Neutrophil (primary cell): ENCODE measurements at regions not wholly inside any gene's neighbourhood (a gene's known extent, or its start where the extent isn't known, plus 50 kb on each side); places are given as distances from the start of the nearest gene placed in this dataset.

Source experiments
- H3K27ac ChIP-seq: fragments of 200-600 bp; sonication (generic); 2 replicates; pipeline ENCODE4 v1.5.1; 2016; ENCODE audit warnings: mild to moderate bottlenecking, moderate library complexity
- H3K27me3 ChIP-seq: fragments of 200-600 bp; sonication (generic); 2 replicates; pipeline ENCODE4 v1.6.0; 2016; ENCODE audit warnings: mild to moderate bottlenecking
- H3K36me3 ChIP-seq: fragments of 200-600 bp; sonication (generic); 2 replicates; pipeline ENCODE4 v1.5.1; 2017
- H3K4me1 ChIP-seq, 2 experiments: fragments of 200-600 bp in 1 of 2; sonication (generic) in 1 of 2; 1 replicate in 1 of 2; 2 replicates in 1 of 2; pipeline versions ENCODE4 v1.5.1 to v1.6.1; 2013 to 2016; ENCODE audit warnings: low read depth in 1 of 2, low read length in 1 of 2, mild to moderate bottlenecking in 1 of 2, moderate library complexity in 1 of 2; ENCODE audit not compliant: control insufficient read depth in 1 of 2, insufficient read depth in 1 of 2
- H3K4me3 ChIP-seq, 2 experiments: fragments of 200-600 bp in 1 of 2; sonication (generic) in 1 of 2; 1 replicate in 1 of 2; 2 replicates in 1 of 2; pipeline ENCODE4 v1.5.1; 2013 to 2016; ENCODE audit warnings: low read depth in 1 of 2, low read length in 1 of 2, mild to moderate bottlenecking in 1 of 2, moderate library complexity in 1 of 2
- H3K9me3 ChIP-seq: fragments of 200-600 bp; sonication (generic); 2 replicates; pipeline ENCODE4 v1.5.1; 2016
- TF ChIP-seq, protein P1 (sequence below): fragments of 200-600 bp; sonication (generic); IDR thresholded peaks from 2 replicates; pipeline ENCODE4 v1.5.1; 2016; ENCODE audit warnings: antibody characterized with exemption

DNA sequence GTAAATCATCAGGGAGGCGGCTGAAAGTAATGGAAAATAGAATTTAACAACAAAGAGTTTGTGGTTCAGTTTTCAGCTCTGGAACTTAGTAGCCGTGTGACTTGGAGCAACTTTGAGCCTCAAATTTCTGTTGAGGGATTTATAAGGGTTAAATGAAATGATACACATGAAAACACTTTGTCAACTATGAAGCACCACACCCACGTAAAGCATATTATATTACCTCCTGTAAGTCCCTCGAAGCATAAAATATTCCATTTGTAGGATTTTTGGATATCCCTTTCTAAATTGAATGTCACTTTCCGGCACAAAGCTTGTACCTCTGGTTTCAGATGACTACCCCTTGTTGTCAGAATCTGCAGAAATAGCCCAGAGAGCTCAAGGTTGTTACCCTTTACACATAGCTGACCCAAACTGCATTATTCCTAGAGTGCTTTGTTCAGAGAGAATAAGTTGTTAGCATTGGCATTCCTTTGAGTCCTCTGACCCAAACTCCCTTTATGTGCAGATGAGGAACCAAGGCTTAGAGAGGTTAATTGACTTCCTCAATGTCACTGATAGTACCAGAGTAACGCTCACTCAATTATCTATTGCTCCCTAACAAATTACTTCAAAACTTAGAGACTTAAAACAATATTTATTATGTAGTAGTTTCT is 187.9 kb upstream of the UMPS start:
- no peaks in the 10 kb centered on the region for H3K36me3 ChIP-seq
- no peaks in the 10 kb centered on the region for H3K9me3 ChIP-seq
- no peaks in the 10 kb centered on the region for H3K4me1 ChIP-seq
- peaks cover 19% of the 10 kb centered on the region for H3K27me3 ChIP-seq
- no peak overlapping the region for H3K4me3 ChIP-seq
- no peak overlapping the region for H3K27ac ChIP-seq
- TF ChIP-seq, protein P1, sequence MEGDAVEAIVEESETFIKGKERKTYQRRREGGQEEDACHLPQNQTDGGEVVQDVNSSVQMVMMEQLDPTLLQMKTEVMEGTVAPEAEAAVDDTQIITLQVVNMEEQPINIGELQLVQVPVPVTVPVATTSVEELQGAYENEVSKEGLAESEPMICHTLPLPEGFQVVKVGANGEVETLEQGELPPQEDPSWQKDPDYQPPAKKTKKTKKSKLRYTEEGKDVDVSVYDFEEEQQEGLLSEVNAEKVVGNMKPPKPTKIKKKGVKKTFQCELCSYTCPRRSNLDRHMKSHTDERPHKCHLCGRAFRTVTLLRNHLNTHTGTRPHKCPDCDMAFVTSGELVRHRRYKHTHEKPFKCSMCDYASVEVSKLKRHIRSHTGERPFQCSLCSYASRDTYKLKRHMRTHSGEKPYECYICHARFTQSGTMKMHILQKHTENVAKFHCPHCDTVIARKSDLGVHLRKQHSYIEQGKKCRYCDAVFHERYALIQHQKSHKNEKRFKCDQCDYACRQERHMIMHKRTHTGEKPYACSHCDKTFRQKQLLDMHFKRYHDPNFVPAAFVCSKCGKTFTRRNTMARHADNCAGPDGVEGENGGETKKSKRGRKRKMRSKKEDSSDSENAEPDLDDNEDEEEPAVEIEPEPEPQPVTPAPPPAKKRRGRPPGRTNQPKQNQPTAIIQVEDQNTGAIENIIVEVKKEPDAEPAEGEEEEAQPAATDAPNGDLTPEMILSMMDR: no peak

DNA sequence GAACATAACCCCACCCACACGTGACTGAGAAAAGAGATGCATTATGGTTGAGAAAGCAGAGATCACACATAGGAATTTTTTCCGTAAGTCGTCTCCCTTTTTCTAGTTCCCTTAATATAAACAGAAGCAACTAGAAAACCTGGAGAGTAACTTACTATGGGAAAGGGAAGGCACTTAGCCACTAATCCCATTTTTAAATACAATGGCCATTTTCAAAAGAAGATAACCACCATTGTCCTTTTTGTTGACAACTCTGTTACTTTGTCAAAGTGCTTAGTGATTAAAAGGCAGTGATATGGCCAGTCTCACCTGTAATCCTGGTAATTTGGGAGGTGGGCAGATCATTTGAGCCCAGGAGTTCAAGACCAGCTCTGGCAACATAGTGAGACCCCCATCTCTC is 184.4 kb upstream of the UMPS start:
- no peaks in the 10 kb centered on the region for H3K36me3 ChIP-seq
- H3K4me1 ChIP-seq: no peaks in the 10 kb centered on the region
- H3K27me3 ChIP-seq: peaks cover 10% of the 10 kb centered on the region
- no peak overlapping the region for H3K27ac ChIP-seq
- no peak overlapping the region for H3K4me3 ChIP-seq
- H3K9me3 ChIP-seq: no peaks in the 10 kb centered on the region
- TF ChIP-seq, protein P1: no peak

DNA sequence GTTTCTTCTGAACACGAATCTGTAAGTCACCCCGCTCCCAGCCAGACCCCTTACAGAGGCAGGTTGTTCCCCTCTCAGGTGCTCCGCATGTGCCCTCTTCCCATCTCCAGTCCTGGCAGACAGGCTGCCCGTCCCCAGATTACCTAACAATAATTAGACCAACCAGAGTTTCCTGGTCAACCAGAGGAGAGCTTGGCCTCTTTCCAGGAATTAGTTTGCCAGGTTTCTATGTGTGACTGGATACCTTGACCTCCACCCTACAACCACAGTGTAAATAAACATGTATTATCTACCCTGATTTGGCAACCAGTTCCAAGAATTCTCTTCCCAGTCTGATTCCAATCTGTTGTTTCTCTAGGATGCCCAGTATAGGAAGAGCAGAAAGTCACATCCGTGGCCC is 178.0 kb upstream of the UMPS start:
- Histone ChIP-seq H3K4me1 (no peaks in the 10 kb centered on the region), H3K27ac (no peak overlapping the region), H3K36me3 (no peaks in the 10 kb centered on the region), H3K4me3 (no peak overlapping the region), H3K27me3 (peaks cover 30% of the 10 kb centered on the region), H3K9me3 (no peaks in the 10 kb centered on the region)
- TF ChIP-seq, protein P1: no peak

DNA sequence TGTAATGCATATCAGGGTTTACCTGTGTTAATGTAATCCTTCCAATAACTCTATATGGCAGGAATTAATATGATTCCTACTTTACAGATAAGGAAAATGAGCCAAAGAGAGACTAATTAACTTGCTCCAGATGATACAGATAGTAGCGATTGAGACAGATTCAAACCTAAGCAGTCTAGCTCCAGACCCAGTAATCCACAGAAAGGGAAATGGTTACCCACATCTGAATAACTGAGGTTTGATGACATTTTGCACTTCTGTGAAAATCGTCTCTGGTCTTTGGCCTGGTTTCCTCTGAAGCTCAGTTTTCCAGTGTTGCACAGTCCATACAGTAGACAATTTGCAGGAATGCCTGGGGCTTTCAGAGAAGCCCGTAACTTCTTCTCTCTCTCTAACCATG is 177.1 kb upstream of the UMPS start:
- H3K4me3 ChIP-seq: no peak overlapping the region
- TF ChIP-seq, protein P1: no peak
- peaks cover 38% of the 10 kb centered on the region for H3K27me3 ChIP-seq
- H3K27ac ChIP-seq: no peak overlapping the region
- no peaks in the 10 kb centered on the region for H3K9me3 ChIP-seq
- no peaks in the 10 kb centered on the region for H3K4me1 ChIP-seq
- no peaks in the 10 kb centered on the region for H3K36me3 ChIP-seq

DNA sequence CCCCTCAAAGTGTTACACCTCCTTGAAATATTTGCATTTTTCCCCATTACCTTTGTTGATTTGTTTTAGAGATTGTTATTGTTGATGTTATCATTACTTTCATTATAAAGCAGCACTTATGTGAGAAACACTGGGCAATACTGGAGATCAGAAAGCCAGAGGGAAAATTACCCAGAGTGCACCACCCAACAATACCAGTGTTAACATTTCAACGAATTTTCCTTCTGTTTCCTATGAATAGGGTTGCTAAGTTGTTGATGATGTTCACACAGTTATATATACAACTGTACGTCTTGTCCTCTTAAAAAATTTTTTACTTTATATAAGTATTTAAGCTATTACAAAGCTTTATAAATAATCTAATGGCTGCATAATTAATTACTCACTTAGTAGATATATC is 173.6 kb upstream of the UMPS start:
- TF ChIP-seq, protein P1: no peak
- Histone ChIP-seq H3K4me3 (no peak overlapping the region), H3K36me3 (no peaks in the 10 kb centered on the region), H3K27me3 (peaks cover 35% of the 10 kb centered on the region), H3K27ac (no peak overlapping the region), H3K4me1 (no peaks in the 10 kb centered on the region), H3K9me3 (no peaks in the 10 kb centered on the region)
